Tibial nerve (tissue), 4 donors: ENCODE measurements at regions not wholly inside any gene's neighbourhood (a gene's known extent, or its start where the extent isn't known, plus 50 kb on each side); places are given as distances from the start of the nearest gene placed in this dataset.

ENCODE experiments used
- DNase-seq, 2 donors: peaks; one replicate each; pipeline ENCODE4 v3.0.0-alpha.2; 2019; ENCODE audit warnings: low spot score in 2 of 2
- H3K27ac ChIP-seq, 4 donors: fragments of 200-600 bp; sonication (generic) in 3 of 4; one replicate each; pipeline ENCODE4 v1.5.1; 2017 to 2019; ENCODE audit warnings: mild to moderate bottlenecking in 1 of 4
- H3K27me3 ChIP-seq, 2 donors: fragments of 200-600 bp; sonication (generic) in 1 of 2; one replicate each; pipeline versions ENCODE4 v1.5.1 to v1.6.0; 2017 to 2019
- H3K36me3 ChIP-seq, 3 donors: fragments of 200-600 bp; sonication (generic); one replicate each; pipeline ENCODE4 v1.5.1; 2018 to 2019
- H3K4me1 ChIP-seq, 4 donors: fragments of 200-600 bp; sonication (generic) in 3 of 4; one replicate each; pipeline ENCODE4 v1.5.1; 2017 to 2019
- H3K4me3 ChIP-seq, 4 donors: fragments of 200-600 bp; sonication (generic) in 3 of 4; one replicate each; pipeline ENCODE4 v1.5.1; 2017 to 2019; ENCODE audit warnings: mild to moderate bottlenecking in 1 of 4, moderate library complexity in 1 of 4
- H3K9me3 ChIP-seq, 4 donors: fragments of 200-600 bp; sonication (generic) in 3 of 4; one replicate each; pipeline ENCODE4 v1.5.1; 2017 to 2019
- CTCF ChIP-seq, 5 experiments: fragments of 200-600 bp in 3 of 5; fragments of 450-650 bp in 2 of 5; sonication (generic) in 3 of 5; IDR thresholded peaks; one replicate each; pipeline ENCODE4 v1.5.1; 2016 to 2019; ENCODE audit warnings: antibody characterized with exemption in 5 of 5, mild to moderate bottlenecking in 3 of 5, moderate library complexity in 2 of 5
- EP300 ChIP-seq, 2 donors: sonication (generic); formaldehyde crosslinking; IDR thresholded peaks; one replicate each; pipeline ENCODE4 v1.6.1; 2017; ENCODE audit warnings: antibody characterized with exemption in 2 of 2, mild to moderate bottlenecking in 1 of 2
- POLR2A ChIP-seq, 2 donors: fragments of 450-650 bp; IDR thresholded peaks; one replicate each; pipeline ENCODE4 v1.6.1; 2017; ENCODE audit warnings: antibody characterized with exemption in 2 of 2, mild to moderate bottlenecking in 2 of 2, moderate library complexity in 2 of 2
- WGBS, 2 donors: methylation state at CpG; one replicate each; pipeline ENCODE4 v1.1.5; 2018; 5-methylcytosine and 5-hydroxymethylcytosine counted together

- Histone ChIP-seq H3K4me1 (no peaks in the 10 kb centered on the region), H3K9me3 (peaks cover 0 to 15% (median 0%) of the 10 kb centered on the region in 4 donors), H3K4me3 (no peak overlapping the region), H3K27ac (no peak overlapping the region), H3K27me3 (no peaks in the 10 kb centered on the region), H3K36me3 (no peaks in the 10 kb centered on the region)
- 90 to 95% methylated on average over 3 of the region's 3 CpGs for WGBS, 2 donors
- TF ChIP-seq EP300 (IDR thresholded peaks at IDR 0.05) (no peak), POLR2A (IDR thresholded peaks at IDR 0.05) (no peak), CTCF (IDR thresholded peaks at IDR 0.05) (no peak)
- no peak for DNase-seq
Observed at GRCh38 chr1:82454431-82454830, 653.7 kb downstream of the ADGRL2 start.

GRCh38 chr1:82453511-82454185 lies 652.9 kb downstream of the ADGRL2 start:
- Histone ChIP-seq H3K36me3 (no peaks in the 10 kb centered on the region), H3K4me3 (no peak overlapping the region), H3K9me3 (peaks cover 0 to 15% (median 0%) of the 10 kb centered on the region in 4 donors), H3K27me3 (no peaks in the 10 kb centered on the region), H3K4me1 (no peaks in the 10 kb centered on the region), H3K27ac (no peak overlapping the region)
- DNase-seq = no peak
- 82 to 91% methylated on average over 1 of the region's 1 CpG for WGBS, 2 donors
- TF ChIP-seq POLR2A (IDR thresholded peaks at IDR 0.05) = no peak
- TF ChIP-seq EP300 (IDR thresholded peaks at IDR 0.05) = no peak
- no peak for TF ChIP-seq CTCF (IDR thresholded peaks at IDR 0.05)

- no peaks in the 10 kb centered on the region for H3K27me3 ChIP-seq
- no peaks in the 10 kb centered on the region for H3K4me1 ChIP-seq
- no peak for TF ChIP-seq POLR2A (IDR thresholded peaks at IDR 0.05)
- no peak for TF ChIP-seq EP300 (IDR thresholded peaks at IDR 0.05)
- TF ChIP-seq CTCF (IDR thresholded peaks at IDR 0.05) = no peak
- H3K27ac ChIP-seq = no peak overlapping the region
- H3K9me3 ChIP-seq = peaks cover 0 to 15% (median 0%) of the 10 kb centered on the region in 4 donors
- no peaks in the 10 kb centered on the region for H3K36me3 ChIP-seq
- no peak for DNase-seq
- no peak overlapping the region for H3K4me3 ChIP-seq
Observed at GRCh38 chr1:82452096-82452495, 651.4 kb downstream of the ADGRL2 start.

- no peak for DNase-seq
- TF ChIP-seq POLR2A (IDR thresholded peaks at IDR 0.05) (no peak), CTCF (IDR thresholded peaks at IDR 0.05) (no peak), EP300 (IDR thresholded peaks at IDR 0.05) (no peak)
- no peaks in the 10 kb centered on the region for H3K27me3 ChIP-seq
- peaks cover 0 to 5% (median 0%) of the 10 kb centered on the region in 4 donors for H3K4me1 ChIP-seq
- no peaks in the 10 kb centered on the region for H3K36me3 ChIP-seq
- H3K27ac ChIP-seq = no peak overlapping the region
- WGBS, 2 donors = 93 to 96% methylated on average over 2 of the region's 2 CpGs
- peaks cover 0 to 15% (median 0%) of the 10 kb centered on the region in 4 donors for H3K9me3 ChIP-seq
- no peak overlapping the region for H3K4me3 ChIP-seq
Observed at GRCh38 chr1:82451191-82451590, 650.5 kb downstream of the ADGRL2 start.

- DNase-seq = no peak
- TF ChIP-seq EP300 (IDR thresholded peaks at IDR 0.05) = no peak
- no peak for TF ChIP-seq CTCF (IDR thresholded peaks at IDR 0.05)
- no peak for TF ChIP-seq POLR2A (IDR thresholded peaks at IDR 0.05)
- Histone ChIP-seq H3K9me3 (peaks cover 0 to 15% (median 0%) of the 10 kb centered on the region in 4 donors), H3K4me3 (no peak overlapping the region), H3K4me1 (peaks cover 0 to 17% (median 0%) of the 10 kb centered on the region in 4 donors), H3K27me3 (no peaks in the 10 kb centered on the region), H3K27ac (no peak overlapping the region), H3K36me3 (no peaks in the 10 kb centered on the region)
- WGBS, 2 donors = 83 to 96% methylated on average over 4 of the region's 4 CpGs
Observed at GRCh38 chr1:82449506-82450057, 648.8 kb downstream of the ADGRL2 start.
